Stimulated activated CD8-positive, alpha-beta memory T cell treated with anti-CD3 and anti-CD28 coated beads, Interleukin-4, amount 100 ng/mL, for 4 hours (primary cell): ENCODE measurements at regions not wholly inside any gene's neighbourhood (a gene's known extent, or its start where the extent isn't known, plus 50 kb on each side); places are given as distances from the start of the nearest gene placed in this dataset.
A peak's percentile ranks its signal among the peaks of the same experiment; 100 is the strongest.
"Not testable (repeated sequence)": the region's sequence is repeated elsewhere in the genome, so short reads cannot be mapped to it uniquely, and the experiment has no call there.

Experiments
- DNase-seq, 2 donors: peaks; one replicate each; pipeline ENCODE4 v3.0.0-alpha.2; 2020; ENCODE audit warnings: low read depth in 2 of 2, low spot score in 1 of 2

DNA sequence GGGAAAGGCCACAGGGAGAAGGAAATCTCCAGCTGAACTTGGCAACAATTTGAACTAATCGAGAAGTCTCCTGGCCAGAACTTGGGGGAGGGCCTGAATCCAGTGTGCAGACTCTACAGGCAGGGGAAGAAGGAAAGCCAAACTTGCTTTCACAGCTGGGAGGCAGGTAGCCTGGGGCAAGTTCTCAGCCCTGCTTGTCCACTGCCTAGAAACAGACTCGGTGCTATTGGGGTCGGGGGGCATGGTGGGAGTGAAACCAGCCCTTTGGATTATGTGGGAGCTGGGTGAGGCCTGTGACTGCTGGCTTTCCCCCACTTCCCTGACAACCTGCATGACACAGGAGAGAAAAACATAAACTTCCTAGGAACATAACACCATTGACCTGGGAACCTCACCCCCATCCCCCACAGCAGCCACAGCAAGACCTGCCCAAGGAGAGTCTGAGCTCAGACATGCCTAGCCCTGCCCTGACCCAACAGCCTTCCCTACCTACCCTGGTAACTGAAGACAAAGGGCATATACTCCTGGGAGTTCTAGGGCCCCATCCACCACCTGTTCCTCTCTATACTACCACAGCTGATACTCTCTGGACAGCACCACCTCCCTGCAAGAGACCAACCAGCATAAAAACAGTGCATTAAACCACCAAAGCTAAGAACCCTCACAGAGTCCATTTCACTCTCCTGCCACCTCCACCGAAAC lies 103.7 kb upstream of the MNS1 start:
- no peak for DNase-seq

DNA sequence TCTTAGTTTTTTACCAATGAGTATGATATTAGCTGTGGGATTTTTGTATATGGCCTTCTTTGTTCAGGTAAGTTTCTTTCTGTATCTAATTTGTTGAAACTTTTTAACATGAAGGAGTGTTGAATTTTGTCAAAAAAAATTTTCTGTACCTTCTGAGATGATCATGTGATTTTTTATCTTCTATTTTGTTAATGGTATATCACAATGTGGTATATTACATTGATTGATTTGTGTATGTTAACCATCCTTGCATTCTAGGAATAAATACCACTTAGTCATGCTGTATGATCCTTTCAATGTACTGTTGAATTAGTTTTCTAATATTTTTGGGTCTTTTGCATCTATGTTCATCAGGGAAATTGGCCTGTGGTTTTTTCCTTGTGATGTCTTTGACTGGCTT lies 92.5 kb upstream of the MNS1 start:
- DNase-seq: no peak

DNA sequence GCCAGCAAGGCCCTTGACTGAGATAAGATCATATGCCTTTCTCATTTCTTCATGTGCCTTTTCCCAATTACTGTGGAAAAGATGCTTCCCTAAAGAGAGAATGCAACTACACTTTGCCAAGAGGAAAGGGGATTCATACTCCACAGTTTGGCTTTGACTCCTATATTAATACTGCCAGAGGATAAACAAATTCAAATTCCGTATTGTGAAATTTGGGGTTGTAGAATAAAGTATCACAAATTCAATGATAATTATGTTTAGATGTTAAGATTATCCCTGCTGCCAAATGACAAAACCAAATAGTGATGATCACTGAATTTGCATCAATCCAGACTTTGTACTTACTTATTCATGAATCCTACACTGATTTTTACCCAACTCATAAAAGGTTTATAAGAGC lies 88.5 kb upstream of the MNS1 start:
- no peak for DNase-seq

DNA sequence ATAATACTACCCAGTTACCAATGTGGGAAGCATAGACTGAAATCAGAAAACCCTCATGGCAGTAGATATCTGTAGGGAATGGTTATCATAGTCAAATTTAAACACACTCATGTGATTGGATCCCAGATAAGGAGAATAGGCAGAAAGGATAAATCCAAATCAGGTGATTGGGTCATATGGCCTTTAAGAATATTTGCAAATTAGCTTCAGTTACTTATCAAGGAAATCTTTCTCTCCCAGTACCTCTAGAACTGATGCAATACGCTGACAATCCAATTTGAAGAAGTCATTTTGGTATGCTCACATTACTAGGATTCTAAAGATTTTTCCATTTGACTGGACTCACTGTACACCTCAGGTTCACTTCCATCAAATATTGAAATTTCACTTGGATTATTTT lies 87.7 kb upstream of the MNS1 start:
- DNase-seq: no peak

DNA sequence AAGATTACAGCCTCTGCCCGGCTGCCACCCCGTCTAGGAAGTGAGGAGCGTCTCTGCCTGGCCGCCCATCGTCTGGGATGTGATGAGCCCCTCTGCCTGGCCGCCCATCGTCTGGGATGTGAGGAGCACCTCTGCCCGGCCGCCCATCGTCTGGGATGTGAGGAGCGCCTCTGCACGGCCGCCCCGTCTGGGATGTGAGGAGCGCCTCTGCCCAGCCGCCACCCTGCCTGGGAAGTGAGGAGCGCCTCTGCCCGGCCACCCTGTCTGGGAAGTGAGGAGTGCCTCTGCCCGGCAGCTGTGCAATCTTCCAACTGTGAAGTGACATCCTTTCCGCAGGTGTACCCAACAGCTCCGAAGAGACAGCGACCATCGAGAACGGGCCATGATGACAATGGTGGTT lies 75.6 kb upstream of the MNS1 start:
- DNase-seq: not testable (repeated sequence)

DNA sequence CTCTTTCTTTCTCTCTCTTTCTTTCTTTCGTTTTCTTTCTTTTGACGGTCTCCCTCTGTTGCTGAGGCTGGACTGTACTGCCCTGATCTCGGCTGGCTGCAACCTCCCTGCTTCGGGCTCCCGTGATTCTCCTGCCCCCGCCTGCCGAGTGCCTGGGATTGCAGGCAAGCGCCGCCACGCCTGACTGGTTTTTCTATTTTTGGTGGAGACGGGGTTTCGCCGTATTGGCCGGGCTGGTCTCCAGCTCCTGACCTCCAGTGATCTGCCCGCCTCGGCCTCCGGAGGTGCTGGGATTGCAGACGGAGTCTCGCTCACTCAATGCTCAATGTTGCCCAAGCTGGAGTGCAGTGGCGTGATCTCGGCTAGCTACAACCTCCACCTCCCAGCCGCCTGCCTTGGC lies 75.2 kb upstream of the MNS1 start:
- not testable (repeated sequence) for DNase-seq

DNA sequence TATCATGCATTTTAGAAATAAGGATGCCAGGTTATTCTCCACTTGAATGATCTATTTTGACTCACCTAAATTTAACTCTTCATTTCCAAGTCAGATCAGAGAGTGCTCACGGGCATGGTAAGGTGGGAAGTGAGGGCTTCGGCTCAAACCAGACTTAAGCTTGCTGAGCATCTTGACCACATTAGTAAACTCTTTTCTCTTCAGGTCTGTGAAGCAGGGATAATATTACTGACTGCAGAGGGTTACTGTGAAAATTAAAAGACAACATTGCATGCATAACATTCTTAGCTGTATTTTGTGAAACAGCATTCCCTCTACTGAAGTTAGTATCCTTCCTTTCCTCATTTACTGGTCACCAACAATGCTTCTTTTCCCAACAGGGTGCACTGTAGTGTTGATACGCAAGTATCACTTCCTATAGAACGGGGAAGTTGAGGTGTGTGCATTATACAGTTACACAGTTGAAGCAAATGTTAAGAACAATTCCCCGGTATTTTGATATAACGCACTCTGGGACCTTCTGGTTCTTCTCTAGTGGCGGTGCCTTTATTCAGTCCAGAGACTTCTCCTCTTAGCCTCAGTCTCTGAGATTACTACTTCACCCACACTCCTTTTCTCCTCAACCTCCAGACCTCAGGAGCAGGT lies 74.1 kb upstream of the MNS1 start:
- no peak for DNase-seq

DNA sequence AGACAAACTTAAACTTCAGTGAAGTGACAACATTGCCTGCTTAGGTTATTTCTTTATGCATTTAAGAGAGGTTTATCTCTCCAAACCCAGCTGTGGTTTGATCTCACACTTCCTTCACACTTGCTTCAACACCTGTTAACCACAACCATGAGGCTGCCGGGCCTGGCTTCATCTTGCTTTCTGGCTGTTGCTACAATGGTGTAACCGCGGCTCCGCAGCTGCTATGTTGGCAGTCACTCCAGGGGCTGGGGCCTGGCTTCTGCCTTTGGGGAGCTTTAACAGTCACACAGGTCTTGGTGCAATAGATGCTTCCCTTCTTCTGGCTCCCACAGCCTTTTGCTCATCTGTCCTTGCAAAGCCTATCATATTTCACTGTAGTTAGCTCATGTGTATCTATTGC lies 72.9 kb upstream of the MNS1 start:
- DNase-seq: peak; percentile 3 to 8

DNA sequence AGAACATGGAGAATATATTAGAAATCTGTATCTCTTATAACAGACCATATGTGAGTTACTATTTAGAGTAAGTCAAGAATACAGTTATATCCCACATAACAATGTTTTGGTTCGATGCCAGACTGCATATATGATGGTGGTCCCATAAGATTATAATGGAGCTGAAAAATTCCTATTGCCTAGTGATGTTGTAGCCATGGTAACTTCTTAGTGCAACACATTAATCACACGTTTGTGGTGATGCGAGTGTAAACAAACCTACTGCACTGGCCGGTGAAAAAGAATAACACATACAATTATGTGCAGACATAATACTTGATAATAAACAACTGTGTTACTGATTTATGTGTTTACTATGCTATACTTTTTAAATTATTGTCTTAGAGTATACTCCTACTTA lies 69.8 kb upstream of the MNS1 start:
- no peak for DNase-seq

DNA sequence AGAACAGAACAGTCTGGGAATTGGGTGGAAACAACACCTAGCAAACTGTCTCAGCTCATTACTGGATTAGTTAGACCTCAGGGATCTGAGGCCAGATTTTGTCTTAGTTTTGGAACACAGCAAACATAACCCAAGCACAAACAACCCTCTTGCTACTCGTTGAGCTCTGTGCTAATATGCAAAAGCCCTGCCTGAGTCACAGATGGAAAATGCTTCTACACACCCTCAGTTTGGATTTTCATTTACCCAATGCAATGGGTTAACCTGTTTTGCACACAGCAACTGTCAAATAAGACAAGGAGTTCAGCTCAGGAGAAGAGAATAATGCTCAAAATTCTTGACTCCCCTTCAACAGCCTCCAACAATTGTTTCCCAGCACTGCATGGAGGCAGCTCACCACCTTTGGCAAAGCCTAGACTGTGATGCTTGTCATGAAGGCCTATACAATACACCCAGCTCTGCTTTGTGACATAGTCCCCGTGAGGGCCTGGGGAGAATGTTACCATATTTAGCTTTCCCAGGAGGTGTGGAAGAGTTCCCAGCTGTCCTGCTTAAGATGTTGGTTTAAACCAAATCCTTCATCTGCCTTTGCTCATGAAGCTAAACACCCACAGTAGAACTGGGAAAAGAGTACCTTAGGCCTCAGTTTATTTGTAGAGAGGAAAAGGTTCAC lies 68.9 kb upstream of the MNS1 start:
- no peak for DNase-seq

DNA sequence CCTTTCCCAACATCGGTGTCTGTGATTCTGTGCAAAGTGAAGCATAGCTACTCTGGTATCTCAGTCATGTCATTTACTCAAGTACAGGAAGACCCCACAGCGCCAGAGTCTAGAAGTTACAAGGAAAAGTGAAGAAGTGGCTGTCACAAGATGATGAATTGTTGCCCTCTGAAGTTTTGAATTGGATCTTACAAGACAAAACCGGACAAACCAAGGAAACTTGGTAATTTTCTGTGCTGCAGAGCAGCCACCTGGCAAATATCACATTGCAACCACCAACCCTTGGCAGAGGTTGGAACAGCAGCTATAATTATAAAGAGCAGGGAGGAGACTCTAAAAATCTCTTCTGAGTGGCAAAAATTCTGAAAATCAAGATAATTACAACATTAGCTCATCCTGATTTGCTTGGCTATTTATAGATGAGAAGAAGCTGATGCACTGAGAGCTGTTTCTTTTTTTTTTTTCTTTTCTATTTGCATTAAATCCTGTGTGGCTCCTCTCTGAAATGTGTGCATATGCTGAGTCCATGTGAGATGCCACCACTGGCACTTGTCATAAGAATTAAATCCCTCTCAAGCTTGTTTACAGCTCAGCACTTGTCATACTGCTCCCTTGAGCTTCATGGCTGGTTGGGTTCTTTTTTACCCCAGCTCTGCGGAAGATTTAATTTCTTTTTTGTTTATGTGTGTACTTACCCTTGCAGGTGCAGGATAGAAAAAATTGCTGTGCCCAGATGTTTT lies 68.0 kb upstream of the MNS1 start:
- no peak for DNase-seq

DNA sequence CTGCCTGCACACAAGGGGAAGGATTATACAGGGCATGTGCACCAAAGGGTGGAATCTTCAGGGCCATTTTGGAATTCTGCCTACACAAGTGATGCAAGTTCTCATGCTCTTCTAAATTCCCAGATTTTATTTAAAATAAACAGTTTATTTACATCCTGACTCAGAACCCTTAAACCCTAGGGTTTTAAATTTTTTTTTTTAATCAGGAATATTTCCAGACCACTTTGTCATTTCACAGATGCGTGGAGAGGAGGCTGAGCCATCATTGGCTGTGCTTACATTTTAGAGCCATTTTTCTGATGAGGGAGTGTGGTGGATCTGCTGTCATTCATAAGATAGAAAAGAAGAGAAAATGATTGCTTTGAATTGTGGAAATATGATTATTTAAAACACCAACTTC lies 65.2 kb upstream of the MNS1 start:
- no peak for DNase-seq

DNA sequence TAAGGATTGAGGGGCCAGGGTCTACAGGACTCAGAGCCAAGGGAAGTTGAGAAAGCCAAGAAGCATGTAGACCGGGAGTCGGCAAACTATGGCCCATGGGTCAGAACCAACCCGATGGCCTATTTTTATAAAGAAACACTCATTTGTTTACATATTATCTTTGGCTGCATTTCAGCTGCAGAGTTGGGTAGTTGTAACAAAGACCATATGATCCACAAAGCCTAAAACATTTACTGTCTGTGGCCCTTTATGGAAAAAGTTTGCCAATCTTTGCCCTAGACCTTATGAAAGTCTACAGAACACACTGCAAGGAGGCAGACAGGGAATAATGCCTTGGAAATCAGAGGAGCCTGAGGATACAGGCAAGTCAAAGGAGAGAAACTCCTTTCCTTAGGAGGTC lies 63.2 kb upstream of the MNS1 start:
- DNase-seq: no peak

DNA sequence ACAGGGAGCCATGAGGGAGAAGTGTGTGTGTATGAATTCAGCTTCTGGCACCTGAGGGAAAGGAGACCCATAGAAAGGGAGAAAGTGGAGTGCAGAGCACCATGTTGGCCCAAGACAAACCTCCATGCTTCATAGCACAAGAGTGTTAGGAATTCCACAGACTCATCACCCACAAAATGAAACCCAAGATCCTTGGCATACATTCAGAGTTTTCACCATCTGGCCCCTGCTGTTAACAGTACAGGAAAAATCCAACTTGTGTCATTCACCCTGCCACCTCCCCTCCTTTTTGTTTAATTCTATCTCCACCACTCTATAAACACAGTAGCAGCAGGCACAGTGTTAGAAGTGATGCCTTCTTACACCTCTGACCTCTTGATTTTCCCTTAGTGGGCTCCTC lies 60.0 kb upstream of the MNS1 start:
- DNase-seq: no peak

DNA sequence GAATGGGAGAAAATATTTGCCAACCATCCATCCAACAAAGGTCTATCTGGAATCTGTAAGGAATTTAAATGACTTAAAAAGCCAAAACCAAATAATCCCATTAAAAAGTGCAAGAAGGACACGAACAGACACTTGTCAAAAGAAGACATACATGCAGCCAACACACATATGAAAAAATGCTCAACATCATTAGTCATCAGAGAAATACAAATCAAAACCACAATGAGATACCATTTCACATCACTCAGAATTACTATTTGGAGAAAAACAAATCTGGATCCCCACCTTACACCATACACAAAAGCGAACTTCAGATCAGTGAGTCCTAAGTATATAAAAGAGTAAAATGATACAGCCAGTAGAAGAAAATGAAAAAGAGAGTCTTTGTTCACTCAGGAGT lies 58.6 kb upstream of the MNS1 start:
- no peak for DNase-seq

DNA sequence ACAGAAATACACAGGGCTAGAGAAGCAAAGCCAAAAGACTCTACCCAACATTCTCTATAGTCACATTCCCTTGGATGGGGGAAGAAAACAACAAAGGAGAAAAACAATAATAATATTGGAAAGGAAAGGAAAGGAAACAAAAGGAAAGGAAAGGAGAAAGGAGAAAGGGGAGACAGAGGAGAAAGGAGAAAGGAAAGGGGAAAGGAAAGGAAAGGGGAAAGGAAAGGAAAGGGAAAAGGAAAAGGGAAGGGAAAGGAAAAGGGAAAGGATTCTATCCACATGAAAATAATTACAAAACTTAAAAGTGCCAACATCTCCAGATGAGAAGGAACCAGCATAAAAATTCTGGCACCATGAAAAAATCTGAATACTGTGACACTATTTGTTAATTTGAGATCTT lies 54.1 kb upstream of the MNS1 start:
- no peak for DNase-seq
